8988T (cell line): ENCODE measurements at regions not wholly inside any gene's neighbourhood (a gene's known extent, or its start where the extent isn't known, plus 50 kb on each side); places are given as distances from the start of the nearest gene placed in this dataset.
"Not testable (repeated sequence)": the region's sequence is repeated elsewhere in the genome, so short reads cannot be mapped to it uniquely, and the experiment has no call there.

Experiments used
- DNase-seq: peaks from one replicate; pipeline ENCODE4 v3.0.0; 2011

GRCh38 chr18:961644-962355 lies 57.1 kb downstream of the ADCYAP1 start:
- DNase-seq = no peak

- no peak for DNase-seq
Observed at GRCh38 chr18:963276-963675, 58.6 kb downstream of the ADCYAP1 start.

GRCh38 chr18:965921-966758 lies 61.5 kb downstream of the ADCYAP1 start:
- no peak for DNase-seq

DNA sequence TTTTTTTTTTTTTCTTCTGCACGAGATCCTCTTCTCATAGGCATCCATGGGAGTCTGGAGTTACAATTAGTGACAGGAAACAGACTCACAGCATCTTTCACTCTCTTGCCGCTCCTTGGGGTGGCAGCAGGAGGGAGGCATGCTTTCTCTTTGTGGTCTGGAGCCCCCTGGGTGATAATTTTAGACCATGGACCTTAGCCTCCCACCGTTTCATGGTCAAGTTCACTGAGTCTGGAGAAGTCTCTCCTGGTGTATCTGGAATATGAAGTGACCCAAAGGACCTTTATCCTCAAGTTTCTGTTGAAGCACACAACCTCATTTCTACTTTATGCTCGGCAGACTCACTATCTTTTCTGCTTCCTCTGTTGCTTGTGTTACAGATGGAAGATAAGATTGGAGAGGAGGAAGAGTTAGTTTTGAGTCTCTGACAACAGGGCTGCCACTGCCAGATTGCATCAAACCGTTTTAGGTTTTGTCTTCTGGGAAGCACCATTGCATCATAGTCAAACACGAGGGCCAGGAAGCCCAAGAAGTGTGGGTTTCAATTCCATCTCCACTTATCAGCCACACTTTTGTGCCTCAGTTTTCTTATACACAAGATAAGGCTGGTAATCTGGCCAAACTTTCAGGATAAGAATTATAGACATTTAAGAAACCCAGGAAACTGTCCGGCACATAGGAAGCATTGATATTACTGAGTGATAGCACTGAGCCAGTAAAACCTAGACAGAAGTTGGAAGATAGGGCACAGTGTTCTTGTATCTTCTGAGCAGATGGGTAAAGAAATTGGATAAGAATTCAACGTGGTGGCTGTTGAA lies 62.3 kb downstream of the ADCYAP1 start:
- no peak for DNase-seq

- DNase-seq = not testable (repeated sequence)
Observed at GRCh38 chr18:968910-969309, 64.2 kb downstream of the ADCYAP1 start.

- DNase-seq = not testable (repeated sequence)
Observed at GRCh38 chr18:969311-969710, 64.6 kb downstream of the ADCYAP1 start.

GRCh38 chr18:974606-975005 lies 69.9 kb downstream of the ADCYAP1 start:
- not testable (repeated sequence) for DNase-seq

DNA sequence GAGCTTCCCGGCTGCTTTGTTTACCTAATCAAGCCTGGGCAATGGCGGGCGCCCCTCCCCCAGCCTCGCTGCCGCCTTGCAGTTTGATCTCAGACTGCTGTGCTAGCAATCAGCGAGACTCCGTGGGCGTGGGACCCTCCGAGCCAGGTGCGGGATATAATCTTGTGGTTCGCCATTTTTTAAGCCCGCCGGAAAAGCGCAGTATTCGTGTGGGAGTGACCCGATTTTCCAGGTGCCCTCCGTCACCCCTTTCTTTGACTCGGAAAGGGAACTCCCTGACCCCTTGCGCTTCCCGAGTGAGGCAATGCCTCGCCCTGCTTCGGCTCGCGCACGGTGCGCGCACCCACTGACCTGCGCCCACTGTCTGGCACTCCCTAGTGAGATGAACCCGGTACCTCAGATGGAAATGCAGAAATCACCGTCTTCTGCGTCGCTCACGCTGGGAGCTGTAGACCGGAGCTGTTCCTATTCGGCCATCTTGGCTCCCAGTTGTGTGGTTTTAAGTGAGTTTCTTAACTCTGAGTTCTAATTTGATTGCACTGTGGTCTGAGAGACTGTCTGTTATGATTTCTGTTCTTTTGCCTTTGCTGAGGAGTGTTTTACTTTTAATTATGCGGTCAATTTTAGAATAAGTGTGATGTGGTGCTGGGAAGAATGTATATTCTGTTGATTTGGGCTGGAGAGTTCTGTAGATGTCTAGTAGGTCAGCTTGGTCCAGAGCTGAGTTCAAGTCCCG lies 71.9 kb downstream of the ADCYAP1 start:
- not testable (repeated sequence) for DNase-seq

DNA sequence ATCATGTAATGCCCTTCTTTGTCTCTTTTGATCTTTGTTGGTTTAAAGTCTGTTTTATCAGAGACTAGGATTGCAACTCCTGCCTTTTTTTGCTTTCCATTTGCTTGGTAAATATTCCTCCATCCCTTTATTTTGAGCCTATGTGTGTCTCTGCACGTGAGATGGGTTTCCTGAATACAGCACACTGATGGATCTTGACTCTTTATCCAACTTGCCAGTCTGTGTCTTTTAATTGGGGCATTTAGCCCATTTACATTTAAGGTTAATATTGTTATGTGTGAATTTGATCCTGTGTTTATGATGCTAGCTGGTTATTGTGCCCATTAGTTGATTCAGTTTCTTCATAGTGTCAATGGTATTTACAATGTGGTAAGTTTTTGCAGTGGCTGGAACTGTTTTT lies 72.7 kb downstream of the ADCYAP1 start:
- DNase-seq = not testable (repeated sequence)

DNA sequence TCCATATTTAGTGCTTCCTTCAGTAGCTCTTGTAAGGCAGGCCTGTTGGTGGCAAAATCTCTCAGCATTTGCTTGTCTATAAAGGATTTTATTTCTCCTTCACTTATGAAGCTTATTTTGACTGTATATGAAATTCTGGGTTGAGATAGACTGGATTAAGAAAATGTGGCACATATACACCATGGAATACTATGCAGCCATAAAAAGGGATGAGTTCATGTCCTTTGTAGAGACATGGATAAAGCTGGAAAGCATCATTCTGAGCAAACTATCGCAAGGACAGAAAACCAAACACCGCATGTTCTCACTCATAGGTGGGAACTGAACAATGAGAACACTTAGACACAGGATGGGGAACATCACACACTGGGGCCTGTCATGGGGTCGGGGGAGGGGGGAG lies 73.1 kb downstream of the ADCYAP1 start:
- not testable (repeated sequence) for DNase-seq

DNA sequence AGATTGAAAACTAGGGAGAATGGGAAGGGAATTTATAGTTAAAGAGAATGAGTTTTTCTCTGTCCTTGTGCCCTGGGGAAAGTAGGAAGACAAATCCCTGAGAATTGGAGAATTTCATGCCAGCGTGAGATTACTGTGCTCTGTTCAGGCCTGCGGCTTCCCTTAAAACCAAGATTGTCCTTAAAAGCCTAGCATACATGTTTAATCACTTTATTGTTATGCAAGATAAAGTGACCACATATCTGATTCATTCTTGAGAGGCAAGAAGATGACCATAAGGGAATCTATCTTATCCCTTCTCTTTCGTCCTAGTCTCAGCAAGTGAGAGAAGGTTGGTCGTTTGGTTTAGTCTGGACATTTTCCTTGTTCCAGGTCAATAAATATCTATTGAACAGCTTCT lies 75.9 kb downstream of the ADCYAP1 start:
- no peak for DNase-seq

DNA sequence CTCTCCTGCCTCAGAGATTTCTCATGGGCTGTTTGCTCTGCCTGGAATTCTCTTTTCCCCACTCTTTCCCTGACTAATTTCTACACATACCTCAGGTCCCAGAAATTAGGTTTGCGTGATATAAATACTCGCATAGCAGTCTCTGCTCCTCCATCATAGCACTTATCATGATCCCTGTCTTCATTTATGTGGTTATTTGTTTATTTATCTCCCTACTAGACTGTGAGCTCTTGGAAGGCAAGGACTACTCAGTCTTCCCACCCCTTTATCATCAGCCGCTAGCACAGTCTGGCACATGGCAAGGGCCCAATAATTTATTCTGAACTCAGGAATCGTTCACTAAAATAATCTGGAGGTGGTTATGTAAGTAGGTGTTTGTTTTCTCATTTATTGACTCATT lies 79.3 kb downstream of the ADCYAP1 start:
- DNase-seq = no peak

GRCh38 chr18:985212-985661 lies 80.6 kb downstream of the ADCYAP1 start:
- DNase-seq = no peak

GRCh38 chr18:986051-986450 lies 81.4 kb downstream of the ADCYAP1 start:
- no peak for DNase-seq

DNA sequence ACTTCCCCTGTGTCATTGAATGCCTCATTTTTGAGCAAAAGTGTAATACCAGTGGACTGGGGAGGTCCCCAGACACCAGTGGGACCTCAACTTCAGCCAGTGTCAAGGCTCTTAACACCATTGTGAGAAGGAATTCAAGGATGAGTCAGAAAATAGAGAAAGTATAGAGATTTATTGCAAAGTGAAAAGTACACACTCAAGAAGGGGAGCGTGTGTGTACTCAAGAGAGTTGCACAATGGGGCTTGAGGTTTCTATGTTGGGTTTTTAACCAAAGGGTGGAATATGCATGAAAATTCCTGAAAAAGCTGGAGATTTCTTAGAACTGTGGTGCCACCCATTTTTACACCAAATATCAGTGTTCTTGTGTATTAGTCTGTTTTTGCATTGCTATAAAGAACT lies 81.9 kb downstream of the ADCYAP1 start:
- no peak for DNase-seq

GRCh38 chr18:987325-988186 lies 82.9 kb downstream of the ADCYAP1 start:
- DNase-seq = no peak

- no peak for DNase-seq
Observed at GRCh38 chr18:989425-989824, 84.8 kb downstream of the ADCYAP1 start.

- DNase-seq = no peak
Observed at GRCh38 chr18:990197-990596, 85.5 kb downstream of the ADCYAP1 start.

- no peak for DNase-seq
Observed at GRCh38 chr18:991441-991840, 86.8 kb downstream of the ADCYAP1 start.

DNA sequence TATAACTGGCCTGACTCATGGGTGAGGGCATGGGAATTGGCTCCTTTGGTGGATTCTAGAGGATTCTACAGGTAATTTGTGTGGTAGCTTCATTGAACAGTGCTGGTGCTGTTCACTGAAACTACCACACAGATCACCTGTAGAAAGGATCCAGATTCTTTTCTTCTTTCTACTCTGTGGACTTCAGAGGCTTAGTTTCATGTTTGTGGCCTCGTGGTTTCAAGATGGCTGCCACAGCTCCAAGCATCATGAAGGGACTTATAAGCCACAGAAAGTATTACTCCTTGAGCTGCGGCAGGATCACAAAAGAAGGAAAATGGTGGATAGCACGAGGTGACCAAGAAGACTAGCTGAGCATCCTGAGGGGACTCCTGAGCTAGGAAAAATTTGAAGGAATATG lies 88.9 kb downstream of the ADCYAP1 start:
- no peak for DNase-seq

DNA sequence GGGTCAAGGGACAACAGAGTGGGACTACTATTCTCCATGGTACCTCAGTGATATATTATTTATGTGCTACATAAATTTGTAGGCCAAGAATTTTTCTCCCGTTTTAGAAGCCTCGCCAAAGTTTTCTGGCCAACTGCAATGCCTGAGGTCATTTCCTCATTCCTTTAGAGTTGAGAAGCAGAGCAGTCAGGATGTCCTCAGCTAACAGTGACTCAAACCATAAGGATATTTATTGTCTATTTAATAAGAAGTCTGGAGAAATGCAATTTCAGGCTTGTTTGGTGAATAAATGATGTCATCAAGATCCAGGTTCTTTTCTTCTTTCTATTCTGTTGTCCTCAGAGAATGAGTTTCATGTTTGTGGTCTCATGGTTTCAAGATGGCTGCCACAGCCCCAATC lies 91.0 kb downstream of the ADCYAP1 start:
- no peak for DNase-seq

- no peak for DNase-seq
Observed at GRCh38 chr18:997499-997898, 92.8 kb downstream of the ADCYAP1 start.
